Ecto neural progenitor cell (in vitro differentiated cells): ENCODE measurements at regions not wholly inside any gene's neighbourhood (a gene's known extent, or its start where the extent isn't known, plus 50 kb on each side); places are given as distances from the start of the nearest gene placed in this dataset.
A peak's percentile ranks its signal among the peaks of the same experiment; 100 is the strongest.
"Not testable (repeated sequence)": the region's sequence is repeated elsewhere in the genome, so short reads cannot be mapped to it uniquely, and the experiment has no call there.

Source experiments
- DNase-seq: peaks from one replicate; pipeline ENCODE4 v3.0.0-alpha.2; 2018; ENCODE audit warnings: low spot score

GRCh38 chr10:18735711-18736110 lies 76.5 kb downstream of the ARL5B start:
- no peak for DNase-seq

- no peak for DNase-seq
Observed at GRCh38 chr10:18737236-18737635, 78.0 kb downstream of the ARL5B start.

GRCh38 chr10:18737841-18738240 lies 78.6 kb downstream of the ARL5B start:
- DNase-seq: no peak

- DNase-seq: no peak
Observed at GRCh38 chr10:18738835-18739234, 79.6 kb downstream of the ARL5B start.

- no peak for DNase-seq
Observed at GRCh38 chr10:18743926-18744325, 84.7 kb downstream of the ARL5B start.

- DNase-seq: no peak
Observed at GRCh38 chr10:18753312-18753895, 94.2 kb downstream of the ARL5B start.

GRCh38 chr10:18759575-18759974 lies 100.3 kb downstream of the ARL5B start:
- no peak for DNase-seq

- DNase-seq: no peak
Observed at GRCh38 chr10:18760836-18761235, 101.6 kb downstream of the ARL5B start.

- no peak for DNase-seq
Observed at GRCh38 chr10:18767981-18768380, 108.8 kb downstream of the ARL5B start.

- no peak for DNase-seq
Observed at GRCh38 chr10:18773180-18773579, 113.9 kb downstream of the ARL5B start.

- no peak for DNase-seq
Observed at GRCh38 chr10:18777258-18777657, 118.0 kb downstream of the ARL5B start.

GRCh38 chr10:18786478-18786877 lies 127.2 kb downstream of the ARL5B start:
- DNase-seq: no peak

GRCh38 chr10:18793951-18794350 lies 134.7 kb downstream of the ARL5B start:
- DNase-seq: no peak

GRCh38 chr10:18795549-18795948 lies 136.3 kb downstream of the ARL5B start:
- DNase-seq: no peak

- DNase-seq: no peak
Observed at GRCh38 chr10:18797286-18797685, 138.1 kb downstream of the ARL5B start.

- peak; percentile 51 for DNase-seq
Observed at GRCh38 chr10:18822156-18822555, 162.9 kb downstream of the ARL5B start.

GRCh38 chr10:18829259-18829658 lies 170.0 kb downstream of the ARL5B start:
- DNase-seq: no peak

GRCh38 chr10:18830277-18830676 lies 171.0 kb downstream of the ARL5B start:
- DNase-seq: no peak

GRCh38 chr10:18856623-18857022 lies 192.0 kb upstream of the MALRD1 start:
- not testable (repeated sequence) for DNase-seq

GRCh38 chr10:18859659-18860058 lies 188.9 kb upstream of the MALRD1 start:
- DNase-seq: no peak

GRCh38 chr10:18860186-18860585 lies 188.4 kb upstream of the MALRD1 start:
- no peak for DNase-seq

- DNase-seq: no peak
Observed at GRCh38 chr10:18860631-18861240, 187.9 kb upstream of the MALRD1 start.

GRCh38 chr10:18861382-18861781 lies 187.2 kb upstream of the MALRD1 start:
- no peak for DNase-seq

GRCh38 chr10:18866852-18867251 lies 181.7 kb upstream of the MALRD1 start:
- DNase-seq: no peak
